ENCODE measurements at regions not wholly inside any gene's neighbourhood (a gene's known extent, or its start where the extent isn't known, plus 50 kb on each side); places are given as distances from the start of the nearest gene placed in this dataset.

DNA sequence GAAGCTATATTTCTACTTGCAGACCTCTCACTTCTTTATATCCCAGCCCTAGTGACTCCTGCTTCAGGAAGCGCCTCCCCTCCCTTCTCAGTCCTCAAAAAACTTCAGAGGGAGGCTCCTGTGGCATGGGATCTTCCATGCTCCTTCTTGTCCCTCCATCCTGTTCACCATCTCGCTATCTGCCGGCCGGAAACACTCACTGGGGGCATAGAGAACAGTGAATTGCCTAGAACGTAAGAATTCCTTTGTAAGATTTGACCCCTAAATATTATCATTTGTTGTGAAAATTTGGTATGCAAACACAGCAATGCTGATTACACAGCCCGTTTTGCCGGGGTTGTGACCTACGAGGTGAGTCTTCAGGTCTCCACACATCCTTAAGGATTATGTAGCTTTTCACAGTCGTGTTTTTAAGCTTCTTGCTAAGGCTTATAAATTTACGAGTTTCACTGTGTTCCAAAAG, 218.7 kb upstream of the ATP10A start:
- no peak for TF ChIP-seq POLR2A (IDR thresholded peaks at IDR 0.05)
- TF ChIP-seq, protein P1, sequence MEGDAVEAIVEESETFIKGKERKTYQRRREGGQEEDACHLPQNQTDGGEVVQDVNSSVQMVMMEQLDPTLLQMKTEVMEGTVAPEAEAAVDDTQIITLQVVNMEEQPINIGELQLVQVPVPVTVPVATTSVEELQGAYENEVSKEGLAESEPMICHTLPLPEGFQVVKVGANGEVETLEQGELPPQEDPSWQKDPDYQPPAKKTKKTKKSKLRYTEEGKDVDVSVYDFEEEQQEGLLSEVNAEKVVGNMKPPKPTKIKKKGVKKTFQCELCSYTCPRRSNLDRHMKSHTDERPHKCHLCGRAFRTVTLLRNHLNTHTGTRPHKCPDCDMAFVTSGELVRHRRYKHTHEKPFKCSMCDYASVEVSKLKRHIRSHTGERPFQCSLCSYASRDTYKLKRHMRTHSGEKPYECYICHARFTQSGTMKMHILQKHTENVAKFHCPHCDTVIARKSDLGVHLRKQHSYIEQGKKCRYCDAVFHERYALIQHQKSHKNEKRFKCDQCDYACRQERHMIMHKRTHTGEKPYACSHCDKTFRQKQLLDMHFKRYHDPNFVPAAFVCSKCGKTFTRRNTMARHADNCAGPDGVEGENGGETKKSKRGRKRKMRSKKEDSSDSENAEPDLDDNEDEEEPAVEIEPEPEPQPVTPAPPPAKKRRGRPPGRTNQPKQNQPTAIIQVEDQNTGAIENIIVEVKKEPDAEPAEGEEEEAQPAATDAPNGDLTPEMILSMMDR (IDR thresholded peaks at IDR 0.05 in 8 of 11, conservative IDR thresholded peaks at IDR 0.05 in 3 of 11) = no peak
